Endothelial cell of umbilical vein (primary cell): ENCODE measurements at regions not wholly inside any gene's neighbourhood (a gene's known extent, or its start where the extent isn't known, plus 50 kb on each side); places are given as distances from the start of the nearest gene placed in this dataset.

ENCODE experiments used
- EZH2 ChIP-seq: IDR thresholded peaks from 2 replicates; pipeline ENCODE4 v1.6.1; 2012; ENCODE audit warnings: borderline replicate concordance, low read depth, mild to moderate bottlenecking, moderate library complexity, low read length, inconsistent platforms; ENCODE audit not compliant: severe bottlenecking
- FOS ChIP-seq: IDR thresholded peaks from 2 replicates; pipeline ENCODE4 v1.6.1; 2011; ENCODE audit warnings: mild to moderate bottlenecking, low read length, moderate library complexity, borderline replicate concordance; ENCODE audit not compliant: insufficient read depth
- MYC ChIP-seq: IDR thresholded peaks from one replicate; pipeline ENCODE4 v1.6.1; 2011; ENCODE audit warnings: mild to moderate bottlenecking, low read depth, low read length
- POLR2A ChIP-seq: IDR thresholded peaks from 2 replicates; pipeline ENCODE4 v1.6.1; 2012; ENCODE audit warnings: low read depth, mild to moderate bottlenecking, control low read depth, low read length
- POLR2AphosphoS5 ChIP-seq: IDR thresholded peaks from 2 replicates; pipeline ENCODE4 v1.6.1; 2012; ENCODE audit warnings: low read depth, mild to moderate bottlenecking, control low read depth, low read length, moderate library complexity; ENCODE audit not compliant: insufficient read depth
- TF ChIP-seq, protein P1 (sequence below), 2 donors: IDR thresholded peaks; 1 replicate in 1 of 2; 2 replicates in 1 of 2; pipeline ENCODE4 v1.5.1; 2011; ENCODE audit warnings: low read length in 2 of 2, mild to moderate bottlenecking in 2 of 2, moderate library complexity in 2 of 2, control low read depth in 1 of 2, inconsistent platforms in 1 of 2, low read depth in 1 of 2; ENCODE audit not compliant: insufficient read depth in 1 of 2; ENCODE audit errors: extremely low read depth in 1 of 2
- TF ChIP-seq, protein P2 (sequence below): IDR thresholded peaks from 2 replicates; pipeline ENCODE4 v1.6.1; 2011; ENCODE audit not compliant: insufficient read depth, insufficient read length

DNA sequence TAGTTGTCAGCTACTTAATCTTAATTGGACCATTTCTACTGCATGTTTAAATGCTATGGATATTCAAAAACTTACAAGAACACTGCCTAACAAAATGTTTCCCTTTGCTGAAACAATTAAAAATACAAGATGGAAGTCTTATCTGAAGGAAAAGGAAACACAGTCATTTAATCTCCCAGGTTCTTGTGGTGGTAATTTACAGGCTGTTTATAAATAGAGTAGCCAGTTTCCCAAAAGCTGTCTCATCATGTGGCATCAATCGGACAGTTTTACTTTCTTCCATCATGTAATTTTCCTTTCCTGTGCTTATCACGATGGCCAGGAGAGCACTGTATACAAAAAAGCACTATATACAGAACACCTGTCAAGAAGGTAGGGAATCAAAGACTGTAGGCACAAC lies 368.1 kb downstream of the ZEB2 start:
- TF ChIP-seq, protein P1, sequence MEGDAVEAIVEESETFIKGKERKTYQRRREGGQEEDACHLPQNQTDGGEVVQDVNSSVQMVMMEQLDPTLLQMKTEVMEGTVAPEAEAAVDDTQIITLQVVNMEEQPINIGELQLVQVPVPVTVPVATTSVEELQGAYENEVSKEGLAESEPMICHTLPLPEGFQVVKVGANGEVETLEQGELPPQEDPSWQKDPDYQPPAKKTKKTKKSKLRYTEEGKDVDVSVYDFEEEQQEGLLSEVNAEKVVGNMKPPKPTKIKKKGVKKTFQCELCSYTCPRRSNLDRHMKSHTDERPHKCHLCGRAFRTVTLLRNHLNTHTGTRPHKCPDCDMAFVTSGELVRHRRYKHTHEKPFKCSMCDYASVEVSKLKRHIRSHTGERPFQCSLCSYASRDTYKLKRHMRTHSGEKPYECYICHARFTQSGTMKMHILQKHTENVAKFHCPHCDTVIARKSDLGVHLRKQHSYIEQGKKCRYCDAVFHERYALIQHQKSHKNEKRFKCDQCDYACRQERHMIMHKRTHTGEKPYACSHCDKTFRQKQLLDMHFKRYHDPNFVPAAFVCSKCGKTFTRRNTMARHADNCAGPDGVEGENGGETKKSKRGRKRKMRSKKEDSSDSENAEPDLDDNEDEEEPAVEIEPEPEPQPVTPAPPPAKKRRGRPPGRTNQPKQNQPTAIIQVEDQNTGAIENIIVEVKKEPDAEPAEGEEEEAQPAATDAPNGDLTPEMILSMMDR (IDR thresholded peaks at IDR 0.05; ENCODE audit: extremely low read depth in 1 of 2, insufficient read depth in 1 of 2, low read depth in 1 of 2, low read length in 2 of 2), result no peak
- TF ChIP-seq POLR2A (no peak), EZH2 (no peak), MYC (no peak), FOS (no peak), POLR2AphosphoS5 (no peak)
- TF ChIP-seq, protein P2, sequence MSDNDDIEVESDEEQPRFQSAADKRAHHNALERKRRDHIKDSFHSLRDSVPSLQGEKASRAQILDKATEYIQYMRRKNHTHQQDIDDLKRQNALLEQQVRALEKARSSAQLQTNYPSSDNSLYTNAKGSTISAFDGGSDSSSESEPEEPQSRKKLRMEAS, result no peak
